GM21737 (cell line): ENCODE measurements at regions not wholly inside any gene's neighbourhood (a gene's known extent, or its start where the extent isn't known, plus 50 kb on each side); places are given as distances from the start of the nearest gene placed in this dataset.

Source experiments
- ATAC-seq: cut with Tn5 transposase; IDR thresholded peaks from one replicate; pipeline ENCODE4 v1.9.1; 2021; ENCODE audit warnings: mild to moderate bottlenecking, moderate library complexity; ENCODE audit not compliant: unreplicated experiment

DNA sequence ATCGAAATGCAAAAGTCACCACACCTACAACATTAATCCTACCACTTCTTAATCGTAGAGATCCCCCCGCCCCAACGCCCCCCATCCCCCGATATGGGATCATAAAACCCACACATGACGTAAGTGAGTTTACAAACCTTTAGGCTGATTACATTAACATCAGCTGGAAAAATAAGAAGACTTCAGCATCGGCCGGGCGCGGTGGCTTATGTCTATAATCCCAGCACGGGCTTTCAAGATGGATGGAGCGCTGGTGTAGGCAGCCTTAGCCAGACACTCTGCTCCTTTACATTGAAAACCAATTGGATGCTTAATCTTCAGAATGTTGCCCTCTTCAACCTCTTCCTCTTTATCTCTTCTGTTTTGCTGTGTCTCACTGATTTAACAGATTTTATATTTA, 1376.0 kb downstream of the MAT2B start:
- no peak for ATAC-seq

DNA sequence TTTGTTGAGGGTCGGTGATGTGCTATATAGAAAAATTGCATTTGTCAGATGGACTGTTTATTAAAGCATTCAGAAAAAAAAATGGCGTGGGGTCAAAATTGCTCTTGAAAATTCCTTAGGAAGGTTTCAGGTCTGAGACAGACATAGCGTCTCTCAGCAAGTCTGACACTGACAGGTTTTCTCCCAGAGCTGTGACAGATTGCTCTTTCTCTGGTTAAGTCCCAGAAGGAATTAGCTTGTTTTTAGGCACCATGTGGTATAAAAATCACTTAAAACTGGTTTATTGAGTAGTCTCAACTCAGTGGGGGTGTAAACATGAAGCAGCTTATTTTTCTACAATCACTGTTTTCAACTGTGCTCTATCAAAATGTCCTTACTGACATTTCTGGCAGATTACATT, 1379.8 kb downstream of the MAT2B start:
- ATAC-seq, result no peak

DNA sequence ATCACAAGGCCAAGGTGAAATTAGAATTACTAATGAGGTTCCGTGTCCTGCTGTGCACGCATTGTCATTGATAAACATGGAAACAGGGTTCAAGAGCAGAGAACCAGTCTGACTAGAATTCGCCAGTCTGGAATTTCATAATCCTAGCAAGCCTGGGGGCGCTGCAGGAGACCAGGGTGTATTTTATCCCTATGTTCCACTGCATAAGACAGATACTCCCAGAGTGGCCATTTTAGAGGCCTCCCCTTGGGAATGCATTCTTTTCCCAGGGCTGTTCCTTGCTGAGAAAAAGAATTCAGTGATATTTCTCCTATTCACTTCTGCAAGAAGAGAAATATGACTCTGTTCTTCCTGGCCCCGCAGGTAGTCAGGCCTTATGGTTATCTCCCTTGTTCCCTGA, 1387.7 kb downstream of the MAT2B start:
- no peak for ATAC-seq

DNA sequence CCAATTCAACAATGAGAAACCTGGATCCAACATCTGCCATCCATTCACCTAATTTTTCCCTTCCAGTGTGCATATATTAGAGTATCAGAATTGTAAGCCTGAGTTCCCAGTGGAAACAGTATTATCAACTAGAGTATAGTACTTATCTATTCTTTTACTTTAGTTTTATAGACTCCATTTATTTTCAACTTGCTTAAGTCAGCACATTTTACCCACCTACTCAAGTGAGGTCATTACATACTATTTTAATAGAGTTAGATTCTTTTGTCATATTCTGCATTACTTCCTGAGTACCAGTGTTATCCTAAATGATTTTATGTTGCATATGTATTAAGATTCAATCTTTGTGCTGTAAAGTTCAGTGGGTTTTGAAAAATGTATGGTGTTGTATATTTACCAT, 1393.3 kb downstream of the MAT2B start:
- ATAC-seq, result no peak

DNA sequence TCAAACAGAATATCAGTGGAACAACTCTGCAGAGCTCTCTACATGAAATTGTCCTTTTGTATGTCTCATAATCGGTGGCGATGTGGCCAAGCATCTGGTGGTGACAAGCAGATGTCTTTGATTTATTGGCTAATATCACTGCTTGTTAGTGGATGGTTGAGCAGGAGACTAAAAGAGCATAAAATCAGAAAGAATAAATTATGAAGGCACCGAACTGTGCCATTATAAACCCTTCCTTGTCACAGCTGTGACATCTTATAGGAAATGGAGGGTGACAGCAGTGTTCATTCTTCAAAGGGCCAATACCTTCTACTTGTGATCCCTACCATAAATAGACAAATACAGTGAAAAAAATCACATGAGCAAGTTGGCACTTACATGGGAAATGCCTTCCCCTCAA, 1404.3 kb downstream of the MAT2B start:
- no peak for ATAC-seq

DNA sequence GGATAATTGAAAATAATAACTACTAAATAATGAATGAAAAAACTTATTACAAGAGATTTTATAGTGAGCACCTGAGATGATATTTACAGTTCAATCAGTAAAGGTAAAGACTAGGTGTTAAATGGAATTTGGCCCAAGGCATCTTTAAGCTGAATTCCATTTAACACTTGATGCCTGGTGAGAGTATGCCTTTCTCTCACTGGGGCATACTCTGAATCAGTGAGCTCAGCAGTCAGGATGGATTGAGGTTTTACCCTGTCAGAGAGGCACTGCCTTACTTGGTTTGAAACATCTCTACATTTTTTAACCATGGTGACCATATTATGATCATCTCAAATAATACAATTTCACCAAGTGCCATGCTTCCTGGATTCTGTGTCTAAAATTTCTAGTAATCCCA, 1416.3 kb downstream of the MAT2B start:
- ATAC-seq, result no peak

DNA sequence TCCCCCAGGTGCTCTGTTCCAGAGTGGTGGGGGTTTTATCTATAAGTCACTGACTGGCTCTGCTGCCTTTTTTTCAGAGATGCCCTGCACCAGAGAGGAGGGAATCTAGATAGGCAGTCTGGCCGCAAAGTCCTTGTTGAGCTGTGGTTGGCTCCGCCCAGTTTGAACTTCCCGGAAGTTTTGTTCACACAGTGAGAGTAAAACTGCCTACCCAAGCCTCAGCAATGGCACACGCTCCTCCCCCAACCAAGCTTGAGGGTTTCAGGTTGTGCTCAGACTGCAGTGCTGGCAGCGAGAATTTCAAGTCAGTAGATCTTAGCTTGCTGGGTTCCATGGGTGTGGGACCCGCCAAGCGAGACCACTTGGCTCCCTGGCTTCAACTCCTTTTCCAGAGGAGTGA, 1428.6 kb downstream of the MAT2B start:
- no peak for ATAC-seq

DNA sequence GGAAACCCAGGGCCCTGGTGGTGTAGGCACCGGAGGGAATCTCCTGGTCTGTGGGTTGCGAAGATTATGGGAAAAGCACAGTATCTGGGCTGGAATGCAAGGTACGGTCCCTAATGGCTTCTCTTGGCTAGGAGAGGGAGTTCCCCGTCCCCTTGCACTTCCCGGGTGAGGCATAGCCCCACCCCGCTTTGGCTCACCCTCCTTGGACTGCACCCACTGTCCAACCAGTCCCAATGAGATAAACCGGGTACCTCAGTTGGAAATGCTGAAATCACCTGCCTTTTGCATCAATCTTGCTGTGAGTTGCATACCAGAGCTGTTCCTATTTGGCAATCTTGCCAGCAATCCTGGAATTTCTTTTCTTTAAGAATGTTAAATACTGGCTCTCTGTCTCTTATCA, 1429.1 kb downstream of the MAT2B start:
- no peak for ATAC-seq

DNA sequence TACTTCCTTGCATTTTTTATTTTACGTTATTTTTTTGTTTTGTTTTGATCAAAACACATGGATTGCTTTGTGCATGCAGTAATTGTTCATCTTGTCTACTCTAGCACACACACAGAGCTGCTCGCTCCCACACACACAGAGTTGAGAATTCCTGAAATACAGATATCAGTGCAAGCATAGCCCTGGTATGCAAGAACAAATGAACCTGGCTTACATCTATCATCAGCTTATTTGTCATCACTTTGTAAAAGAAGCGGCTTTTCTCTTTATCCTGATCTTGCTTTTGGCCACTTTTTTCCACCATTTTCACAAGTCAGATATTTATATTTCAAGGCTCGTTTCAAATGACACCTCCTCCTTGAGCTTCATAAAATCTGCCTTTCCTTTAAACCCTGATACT, 1435.7 kb downstream of the MAT2B start:
- ATAC-seq, result no peak

DNA sequence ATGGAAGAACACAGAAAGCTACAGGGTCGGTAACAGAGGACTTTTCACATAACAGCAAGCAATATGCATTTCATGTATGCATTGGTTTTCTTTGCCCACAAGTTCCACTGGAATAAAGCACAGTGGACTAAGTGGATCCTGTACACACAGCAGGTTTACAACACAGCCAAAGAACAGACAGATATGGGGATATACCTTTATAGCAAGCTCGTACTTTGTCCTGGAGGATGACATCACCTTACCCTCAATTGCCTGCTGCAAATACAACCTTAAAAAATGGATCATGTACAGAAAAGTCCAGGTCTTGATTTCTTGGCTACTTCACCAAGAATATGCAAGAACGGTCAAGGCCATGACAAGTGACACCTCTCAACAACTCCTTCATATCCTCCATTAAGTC, 1445.5 kb downstream of the MAT2B start:
- ATAC-seq, result no peak

DNA sequence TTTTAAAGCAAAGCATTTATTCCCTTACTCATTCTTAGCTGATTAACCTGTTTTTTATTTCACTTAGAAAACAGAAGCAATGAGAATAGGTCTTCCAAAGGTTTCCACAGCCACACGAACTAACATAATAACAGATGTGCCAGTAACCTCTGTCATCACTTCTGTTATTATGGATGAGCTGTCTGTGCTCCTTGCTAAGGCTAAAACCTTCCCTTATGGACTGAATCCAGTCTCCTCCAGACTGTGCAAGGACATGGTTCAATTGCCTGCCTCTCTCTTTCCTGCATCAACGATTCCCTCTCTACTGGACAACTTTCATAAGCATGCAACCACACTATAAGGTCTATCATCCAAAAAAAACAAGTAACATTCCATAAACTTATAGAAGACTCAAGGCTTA, 1446.2 kb downstream of the MAT2B start:
- no peak for ATAC-seq

DNA sequence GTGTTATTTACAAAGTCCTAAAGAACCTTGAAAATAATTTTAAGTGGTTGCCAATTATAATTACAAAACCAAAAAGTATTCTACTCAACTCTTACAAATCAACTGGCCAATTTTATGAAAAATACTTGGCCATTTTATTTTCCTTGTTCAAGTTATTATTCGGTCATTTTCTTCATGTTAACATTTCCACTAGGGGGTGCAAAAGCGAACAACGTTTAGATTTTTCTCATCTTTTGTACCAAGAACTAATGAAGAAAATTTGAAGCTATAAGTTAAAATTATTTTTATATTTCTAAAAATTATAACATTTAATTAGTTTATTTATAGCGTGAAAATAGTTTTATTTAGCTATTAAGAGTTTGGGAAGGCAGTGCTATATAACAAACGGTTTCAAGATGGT, 1453.3 kb downstream of the MAT2B start:
- no peak for ATAC-seq

DNA sequence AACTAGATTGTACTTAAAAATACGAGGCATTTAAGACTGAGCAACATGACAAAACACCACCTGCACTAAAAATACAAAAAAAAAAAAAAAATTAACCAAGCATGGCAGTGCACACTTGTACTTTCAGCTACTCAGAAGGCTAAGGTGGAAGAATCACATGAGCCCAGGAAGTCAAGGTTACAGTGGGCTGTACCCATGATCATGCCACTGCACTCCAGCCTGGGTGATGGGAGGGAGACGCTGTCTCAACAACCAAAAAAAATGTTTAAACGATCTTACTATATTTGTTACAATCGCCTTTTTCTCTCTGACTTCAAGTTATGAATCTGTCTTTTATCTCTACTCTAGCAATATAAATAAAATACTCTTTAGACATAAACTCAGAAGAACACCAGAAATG, 1454.3 kb downstream of the MAT2B start:
- no peak for ATAC-seq

DNA sequence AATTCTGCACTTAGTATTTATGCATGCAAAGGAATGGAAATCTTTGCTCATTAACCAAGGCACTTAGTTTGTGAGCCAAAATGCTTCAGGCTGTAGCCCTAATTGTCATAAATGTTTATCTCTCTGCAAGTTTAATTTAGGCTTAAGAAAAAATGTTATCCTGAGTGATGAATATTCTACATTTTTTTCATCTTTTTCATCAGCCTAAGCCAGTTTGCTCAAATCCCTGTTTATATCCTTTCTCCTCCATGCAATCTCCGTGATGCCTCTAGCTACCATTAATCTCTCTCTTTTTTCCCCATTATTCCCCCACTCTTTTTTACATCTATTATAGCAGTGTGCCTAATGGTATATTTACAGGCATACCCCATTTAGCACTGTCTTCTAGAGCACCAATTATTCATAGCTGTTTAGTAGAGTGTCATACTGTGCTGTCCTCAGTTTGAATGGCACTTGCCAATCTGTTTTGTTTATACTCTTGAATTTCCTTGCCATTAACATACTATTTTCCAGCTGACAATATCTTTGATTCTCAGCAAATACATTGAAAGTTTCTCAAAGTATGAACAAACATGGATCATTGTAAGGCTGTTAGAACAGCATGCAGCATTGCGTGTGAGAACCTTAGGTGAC, 1457.0 kb downstream of the MAT2B start:
- no peak for ATAC-seq

DNA sequence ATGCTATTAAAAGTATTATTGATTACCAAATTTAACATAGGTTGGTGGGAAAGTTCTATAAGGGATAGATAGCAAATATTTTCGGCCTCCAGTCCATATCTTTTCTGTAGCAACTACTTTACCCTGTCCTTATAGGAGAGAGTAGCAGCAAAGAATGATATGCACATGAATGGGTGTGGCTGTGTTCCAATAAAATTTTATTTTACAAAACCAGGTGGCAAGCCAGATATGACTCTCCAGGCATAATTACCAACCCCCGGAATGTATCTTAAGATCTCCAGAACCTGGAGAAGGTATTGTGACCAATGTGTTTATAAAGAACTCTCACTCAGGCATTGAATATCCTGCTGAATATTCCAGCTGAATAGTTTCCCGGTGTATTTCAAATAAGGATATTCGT, 1461.2 kb downstream of the MAT2B start:
- no peak for ATAC-seq

DNA sequence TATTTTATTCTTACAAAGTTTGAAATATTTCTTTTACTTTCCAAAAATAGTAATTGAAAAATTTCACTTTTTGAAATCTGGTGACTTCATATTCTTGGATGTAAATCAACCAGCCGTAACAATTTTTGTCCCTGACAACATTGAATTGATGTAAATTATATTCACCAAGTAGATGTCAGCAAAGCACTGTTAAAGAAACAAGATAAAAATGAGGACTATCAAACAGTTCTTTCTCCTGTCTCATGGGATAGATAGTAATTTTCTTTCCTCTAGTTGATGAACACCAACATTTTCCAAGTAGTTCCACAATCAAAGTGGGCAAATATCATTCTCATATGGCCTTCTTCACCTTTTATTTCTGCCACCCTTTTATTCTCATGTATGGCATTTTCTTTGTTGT, 1461.9 kb downstream of the MAT2B start:
- no peak for ATAC-seq

DNA sequence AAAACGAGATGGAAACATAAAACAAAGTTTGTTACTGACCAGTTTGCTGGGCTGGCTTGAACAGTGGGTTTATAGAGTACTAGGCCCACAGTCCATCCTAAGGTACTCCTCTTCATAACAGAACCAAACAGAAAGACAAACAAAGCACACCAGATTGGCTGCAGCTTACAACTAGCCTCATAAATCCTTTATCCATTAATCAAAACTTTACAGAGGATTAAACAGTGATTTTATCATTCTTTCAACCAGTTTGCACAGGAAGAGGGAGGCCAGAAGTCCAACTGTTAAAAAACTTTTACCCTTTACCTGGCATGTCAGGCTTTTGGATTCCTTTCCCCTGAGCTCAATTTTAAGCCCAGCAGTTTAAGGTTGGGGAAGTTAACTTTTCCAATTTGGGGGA, 1467.6 kb downstream of the MAT2B start:
- ATAC-seq, result no peak

DNA sequence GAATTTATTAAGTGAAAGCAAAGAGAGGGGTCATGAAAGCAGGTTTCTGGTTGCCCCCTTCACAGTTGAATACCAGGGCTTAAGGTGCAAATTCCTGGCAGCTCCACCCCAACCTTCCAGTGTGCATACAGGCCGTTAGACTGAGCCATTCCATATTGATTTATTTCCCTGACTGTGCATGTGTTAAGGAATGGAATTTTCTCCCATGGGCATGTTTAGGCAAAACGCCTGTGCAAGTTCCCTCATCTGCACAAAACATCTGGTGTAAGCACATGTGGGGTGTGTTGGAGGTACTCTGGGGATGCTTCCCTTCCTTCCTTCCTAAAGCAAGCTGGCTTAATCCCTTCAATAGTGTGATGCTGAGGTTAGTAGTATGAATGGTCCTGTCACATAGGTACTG, 1470.6 kb downstream of the MAT2B start:
- ATAC-seq, result no peak

DNA sequence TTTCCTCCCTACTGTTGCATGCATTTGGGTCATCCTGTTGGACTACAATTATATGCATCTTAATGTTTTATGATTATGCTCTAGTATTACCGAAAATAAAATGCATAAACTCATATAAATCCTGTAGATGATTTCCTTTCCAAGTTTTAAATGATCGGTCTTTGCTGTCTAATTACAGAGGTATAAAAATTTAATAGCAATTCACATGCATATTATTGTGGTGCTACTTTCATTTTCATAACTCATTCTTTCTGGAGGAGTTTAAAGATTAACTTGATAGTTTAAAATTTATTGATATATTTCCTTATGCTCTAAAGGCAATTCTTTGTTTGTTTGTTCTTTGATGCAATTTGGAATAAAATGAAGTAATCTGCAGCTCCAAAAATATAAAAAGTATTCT, 1475.1 kb downstream of the MAT2B start:
- no peak for ATAC-seq

DNA sequence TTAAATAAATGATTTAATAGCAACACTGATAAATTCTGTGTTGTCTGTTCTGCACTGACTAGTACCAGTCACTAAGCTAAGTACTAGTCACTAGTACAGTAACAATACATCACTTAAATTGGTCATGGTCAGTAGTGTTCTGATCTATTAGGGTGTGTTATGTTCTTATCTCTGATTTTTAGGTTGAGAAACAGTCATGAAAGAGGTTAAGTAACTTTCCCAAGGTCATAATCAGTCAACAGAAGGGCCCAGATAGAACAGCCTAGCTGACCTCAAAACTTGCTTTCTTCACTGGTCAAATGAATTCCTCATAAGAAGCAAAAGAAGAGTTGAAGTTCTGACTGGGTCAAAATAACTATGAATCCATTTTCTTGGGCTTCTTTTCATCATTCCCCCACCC, 1492.7 kb downstream of the MAT2B start:
- ATAC-seq, result no peak

DNA sequence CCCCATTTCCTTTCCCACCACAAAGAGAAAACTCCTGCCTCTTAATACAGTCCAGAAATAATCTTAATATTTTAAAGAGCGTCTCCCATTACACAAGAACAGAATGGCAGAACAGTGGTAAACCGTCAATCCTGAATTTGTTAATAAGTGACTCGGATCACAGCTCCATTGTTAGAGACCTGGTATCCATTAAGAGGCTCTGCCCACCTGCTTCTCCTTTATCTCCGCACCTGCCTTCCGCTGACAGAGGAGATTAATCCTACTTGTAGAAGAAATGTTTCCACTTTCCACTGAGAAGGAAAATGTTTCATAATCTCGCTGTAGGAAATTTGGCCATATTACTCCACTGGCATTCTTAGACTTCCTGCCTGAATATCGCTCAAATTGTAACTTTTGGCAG, 1493.2 kb downstream of the MAT2B start:
- ATAC-seq, result no peak

DNA sequence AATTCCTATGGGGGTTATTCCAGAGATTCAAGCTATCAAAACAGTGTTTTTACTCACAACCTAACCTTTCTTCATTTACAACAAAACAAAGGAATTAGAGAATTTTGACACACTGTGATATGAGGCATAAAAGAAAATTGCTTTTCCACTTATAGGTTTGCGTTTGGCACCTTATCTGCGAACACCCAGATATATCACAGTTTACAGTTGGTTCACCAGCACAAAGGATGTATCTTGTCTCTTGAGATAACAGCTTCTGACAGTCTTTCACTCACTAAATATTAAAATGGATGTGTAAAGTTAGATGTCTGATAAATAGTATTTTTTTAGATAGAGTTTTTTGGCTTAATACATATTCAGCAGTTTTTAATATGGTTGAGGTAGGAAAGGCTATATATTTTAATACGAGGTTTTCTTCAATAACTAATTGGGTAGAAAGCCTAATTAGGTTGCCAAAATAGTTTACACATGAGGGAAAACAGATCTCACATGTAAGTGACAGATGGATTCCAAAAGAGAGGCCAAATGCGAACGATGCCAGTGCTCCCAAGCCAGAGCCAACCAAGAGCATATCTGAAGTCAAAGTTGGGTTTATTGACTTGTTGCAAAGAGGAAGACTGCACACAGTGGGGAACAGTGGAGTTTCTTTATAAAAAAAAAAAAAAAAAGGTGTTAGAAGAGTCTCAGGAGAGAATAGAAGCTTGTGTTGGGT, 1495.2 kb downstream of the MAT2B start:
- no peak for ATAC-seq

DNA sequence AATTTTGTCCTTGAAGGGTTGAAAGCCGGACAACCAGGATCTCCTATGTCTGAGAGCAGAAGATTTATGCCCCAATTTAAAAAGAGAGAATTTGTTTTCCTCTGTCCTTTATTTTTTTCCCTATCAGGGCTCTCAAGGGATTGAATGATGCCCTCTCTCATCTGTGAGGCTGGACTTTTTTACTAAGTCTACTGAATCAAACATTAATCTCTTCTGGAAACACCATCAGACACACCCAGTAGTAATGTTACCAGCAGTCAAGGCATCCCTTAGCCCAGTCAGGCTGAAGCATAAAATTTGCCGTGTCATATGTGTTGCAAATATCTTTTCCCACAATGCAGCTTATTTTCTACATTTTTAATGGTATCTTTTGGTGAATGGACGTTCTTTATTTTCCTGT, 1497.9 kb downstream of the MAT2B start:
- no peak for ATAC-seq
